ENCODE measurements at regions not wholly inside any gene's neighbourhood (a gene's known extent, or its start where the extent isn't known, plus 50 kb on each side); places are given as distances from the start of the nearest gene placed in this dataset.

DNA sequence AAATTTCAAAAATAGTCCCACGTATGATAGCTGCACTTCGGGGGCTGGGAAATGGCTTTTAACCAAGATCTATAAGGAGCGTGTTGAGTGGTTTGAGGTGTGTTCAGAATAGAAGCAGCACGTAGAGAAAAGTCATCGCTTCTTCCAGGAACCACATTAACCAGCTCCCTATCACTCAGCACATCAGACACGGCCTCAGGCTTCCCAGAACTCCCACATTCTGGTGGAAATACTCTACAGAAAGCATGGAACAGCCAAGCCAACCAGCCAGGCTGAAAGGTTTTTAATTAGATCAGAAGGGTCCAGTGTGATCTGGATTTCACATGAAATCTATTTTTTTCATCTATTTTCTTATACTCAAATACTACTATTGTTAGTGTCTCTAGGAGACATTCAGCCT, 231.5 kb upstream of the NRP1 start:
- DNase-seq = no peak
- no peak overlapping the region for H3K9ac ChIP-seq (ENCODE audit: low read length)
- no peak overlapping the region for H3K4me2 ChIP-seq (replicated peaks; ENCODE audit: low read depth, low read length, poor library complexity, severe bottlenecking)
- Mint-ChIP-seq H3K4me3 (no peak overlapping the region), H3K4me1 (no peaks in the 10 kb centered on the region), H3K27me3 (no peaks in the 10 kb centered on the region), H3K27ac (no peak overlapping the region), H3K9me3 (ENCODE audit: insufficient read depth) (no peaks in the 10 kb centered on the region)
- no peaks in the 10 kb centered on the region for H3K27me3 ChIP-seq (replicated peaks in 1 of 4; ENCODE audit: control extremely low read depth in 1 of 4, control insufficient read depth in 3 of 4, insufficient read depth in 4 of 4, low read length in 3 of 4)
- no peaks in the 10 kb centered on the region for H4K20me1 ChIP-seq (ENCODE audit: control insufficient read depth, insufficient read depth, low read length, poor library complexity, severe bottlenecking)
- no peak overlapping the region for H3K4me3 ChIP-seq (ENCODE audit: control extremely low read depth in 1 of 5, extremely low read depth in 1 of 5, insufficient read depth in 1 of 5, low read depth in 2 of 5, low read length in 4 of 5)
- ATAC-seq (ENCODE audit: low read depth) = no peak
- H3K36me3 ChIP-seq (replicated peaks in 1 of 2; ENCODE audit: control extremely low read depth in 1 of 2, control insufficient read depth in 1 of 2, extremely low read depth in 1 of 2, insufficient read depth in 2 of 2, low read length in 1 of 2) = no peaks in the 10 kb centered on the region
- no peaks in the 10 kb centered on the region for H3K4me1 ChIP-seq (ENCODE audit: control insufficient read depth in 2 of 2, insufficient read depth in 2 of 2, low read length in 2 of 2)
- no peak overlapping the region for H3K27ac ChIP-seq (ENCODE audit: low read length in 2 of 2)
- TF ChIP-seq EZH2 (IDR thresholded peaks at IDR 0.05; ENCODE audit: borderline replicate concordance, insufficient read depth, low read depth, low read length, poor library complexity, severe bottlenecking) = no peak
- TF ChIP-seq, protein P1, sequence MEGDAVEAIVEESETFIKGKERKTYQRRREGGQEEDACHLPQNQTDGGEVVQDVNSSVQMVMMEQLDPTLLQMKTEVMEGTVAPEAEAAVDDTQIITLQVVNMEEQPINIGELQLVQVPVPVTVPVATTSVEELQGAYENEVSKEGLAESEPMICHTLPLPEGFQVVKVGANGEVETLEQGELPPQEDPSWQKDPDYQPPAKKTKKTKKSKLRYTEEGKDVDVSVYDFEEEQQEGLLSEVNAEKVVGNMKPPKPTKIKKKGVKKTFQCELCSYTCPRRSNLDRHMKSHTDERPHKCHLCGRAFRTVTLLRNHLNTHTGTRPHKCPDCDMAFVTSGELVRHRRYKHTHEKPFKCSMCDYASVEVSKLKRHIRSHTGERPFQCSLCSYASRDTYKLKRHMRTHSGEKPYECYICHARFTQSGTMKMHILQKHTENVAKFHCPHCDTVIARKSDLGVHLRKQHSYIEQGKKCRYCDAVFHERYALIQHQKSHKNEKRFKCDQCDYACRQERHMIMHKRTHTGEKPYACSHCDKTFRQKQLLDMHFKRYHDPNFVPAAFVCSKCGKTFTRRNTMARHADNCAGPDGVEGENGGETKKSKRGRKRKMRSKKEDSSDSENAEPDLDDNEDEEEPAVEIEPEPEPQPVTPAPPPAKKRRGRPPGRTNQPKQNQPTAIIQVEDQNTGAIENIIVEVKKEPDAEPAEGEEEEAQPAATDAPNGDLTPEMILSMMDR (IDR thresholded peaks at IDR 0.05) = no peak
- peaks cover 0 to 7% (median 0%) of the 10 kb centered on the region in 3 donors for H3K9me3 ChIP-seq (ENCODE audit: control extremely low read depth in 1 of 3, control insufficient read depth in 2 of 3, insufficient read depth in 1 of 3, low read length in 2 of 3)
- no CpG with 5 or more reads among the region's 6 CpGs for WGBS (ENCODE audit: insufficient coverage)
- POLR2A ChIA-PET = no interaction called here
- no peaks in the 10 kb centered on the region for H3K79me2 ChIP-seq (ENCODE audit: control insufficient read depth, insufficient read depth, low read length)
- no peak overlapping the region for H2AFZ ChIP-seq (ENCODE audit: insufficient read depth, low read depth, low read length, poor library complexity, severe bottlenecking)
- CTCF ChIA-PET = no interaction called here
- intact Hi-C loops (cut with micrococcal nuclease) = no loop called here

DNA sequence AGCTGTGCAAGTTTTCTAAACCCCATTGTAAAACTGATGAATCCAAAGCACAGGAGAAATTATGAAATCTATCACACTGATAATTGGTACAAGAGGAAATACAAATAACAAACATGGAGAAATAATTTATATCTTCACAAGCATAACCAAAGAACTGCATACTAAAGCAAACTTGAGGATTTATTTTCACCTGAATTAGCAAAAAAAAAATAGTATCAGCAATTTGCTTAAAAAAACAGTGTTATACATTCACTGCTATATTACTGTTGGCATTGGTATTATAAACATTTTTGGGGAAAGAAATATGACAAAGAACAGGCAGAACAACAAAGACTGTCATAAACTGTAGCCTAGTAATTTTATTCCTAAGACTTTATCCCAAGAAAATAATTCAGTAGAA, 230.8 kb upstream of the NRP1 start:
- no peaks in the 10 kb centered on the region for H3K27me3 ChIP-seq (replicated peaks in 1 of 4; ENCODE audit: control extremely low read depth in 1 of 4, control insufficient read depth in 3 of 4, insufficient read depth in 4 of 4, low read length in 3 of 4)
- H3K9me3 Mint-ChIP-seq (ENCODE audit: insufficient read depth) = no peaks in the 10 kb centered on the region
- peaks cover 0 to 7% (median 0%) of the 10 kb centered on the region in 3 donors for H3K9me3 ChIP-seq (ENCODE audit: control extremely low read depth in 1 of 3, control insufficient read depth in 2 of 3, insufficient read depth in 1 of 3, low read length in 2 of 3)
- no peaks in the 10 kb centered on the region for H3K4me1 ChIP-seq (ENCODE audit: control insufficient read depth in 2 of 2, insufficient read depth in 2 of 2, low read length in 2 of 2)
- H2AFZ ChIP-seq (ENCODE audit: insufficient read depth, low read depth, low read length, poor library complexity, severe bottlenecking) = no peak overlapping the region
- H3K27me3 Mint-ChIP-seq = no peaks in the 10 kb centered on the region
- H3K79me2 ChIP-seq (ENCODE audit: control insufficient read depth, insufficient read depth, low read length) = no peaks in the 10 kb centered on the region
- no peaks in the 10 kb centered on the region for H4K20me1 ChIP-seq (ENCODE audit: control insufficient read depth, insufficient read depth, low read length, poor library complexity, severe bottlenecking)
- no peak overlapping the region for H3K4me2 ChIP-seq (replicated peaks; ENCODE audit: low read depth, low read length, poor library complexity, severe bottlenecking)
- no peak overlapping the region for H3K27ac ChIP-seq (ENCODE audit: low read length in 2 of 2)
- H3K4me3 Mint-ChIP-seq = no peak overlapping the region
- no peaks in the 10 kb centered on the region for H3K4me1 Mint-ChIP-seq
- no peak overlapping the region for H3K4me3 ChIP-seq (ENCODE audit: control extremely low read depth in 1 of 5, extremely low read depth in 1 of 5, insufficient read depth in 1 of 5, low read depth in 2 of 5, low read length in 4 of 5)
- ATAC-seq (ENCODE audit: low read depth) (no peak), DNase-seq (no peak)
- no peak overlapping the region for H3K9ac ChIP-seq (ENCODE audit: low read length)
- intact Hi-C loops (cut with micrococcal nuclease) = no loop called here
- POLR2A ChIA-PET = no interaction called here
- no peak overlapping the region for H3K27ac Mint-ChIP-seq
- TF ChIP-seq EZH2 (IDR thresholded peaks at IDR 0.05; ENCODE audit: borderline replicate concordance, insufficient read depth, low read depth, low read length, poor library complexity, severe bottlenecking) = no peak
- TF ChIP-seq, protein P1 (IDR thresholded peaks at IDR 0.05) = no peak
- no peaks in the 10 kb centered on the region for H3K36me3 ChIP-seq (replicated peaks in 1 of 2; ENCODE audit: control extremely low read depth in 1 of 2, control insufficient read depth in 1 of 2, extremely low read depth in 1 of 2, insufficient read depth in 2 of 2, low read length in 1 of 2)
- CTCF ChIA-PET = no interaction called here

Data from B cell (primary cell).